GM19463 (cell line): ENCODE measurements at regions not wholly inside any gene's neighbourhood (a gene's known extent, or its start where the extent isn't known, plus 50 kb on each side); places are given as distances from the start of the nearest gene placed in this dataset.
A peak's percentile ranks its signal among the peaks of the same experiment; 100 is the strongest.
"Not testable (repeated sequence)": the region's sequence is repeated elsewhere in the genome, so short reads cannot be mapped to it uniquely, and the experiment has no call there.

Experiments
- ATAC-seq: cut with Tn5 transposase; IDR thresholded peaks from one replicate; pipeline ENCODE4 v1.9.1; 2021; ENCODE audit warnings: mild to moderate bottlenecking, moderate library complexity; ENCODE audit not compliant: unreplicated experiment

GRCh38 chr1:120240181-120240580 lies 63.9 kb upstream of the SEC22B start:
- ATAC-seq: not testable (repeated sequence)

GRCh38 chr1:120239351-120239750 lies 63.0 kb upstream of the SEC22B start:
- ATAC-seq: not testable (repeated sequence)

- ATAC-seq: not testable (repeated sequence)
Measured at GRCh38 chr1:120238867-120239266, 62.5 kb upstream of the SEC22B start.

GRCh38 chr1:120233661-120234018 lies 57.3 kb upstream of the SEC22B start:
- ATAC-seq: not testable (repeated sequence)

- ATAC-seq: peak; percentile 84
Measured at GRCh38 chr1:120232834-120233660, 56.7 kb upstream of the SEC22B start.

GRCh38 chr1:120229835-120230234 lies 53.5 kb upstream of the SEC22B start:
- ATAC-seq: not testable (repeated sequence)
